ENCODE measurements at regions not wholly inside any gene's neighbourhood (a gene's known extent, or its start where the extent isn't known, plus 50 kb on each side); places are given as distances from the start of the nearest gene placed in this dataset.

GRCh38 chr14:36028665-36029064 lies 147.9 kb downstream of the PTCSC3 start:
- Histone ChIP-seq H3K27ac (no peak overlapping the region), H3K27me3 (ENCODE audit: insufficient read depth, low read depth, severe bottlenecking) (peaks cover 57% of the 10 kb centered on the region), H3K36me3 (no peaks in the 10 kb centered on the region), H3K9me3 (ENCODE audit: severe bottlenecking) (no peaks in the 10 kb centered on the region), H3K4me3 (ENCODE audit: low read depth, low read length) (no peak overlapping the region)
- no peak for TF ChIP-seq CTCF (IDR thresholded peaks at IDR 0.05; ENCODE audit: low read depth, low read length)
- DNase-seq, result no peak

GRCh38 chr14:36028218-36028617 lies 148.3 kb downstream of the PTCSC3 start:
- Histone ChIP-seq H3K4me3 (ENCODE audit: low read depth, low read length) (no peak overlapping the region), H3K27me3 (ENCODE audit: insufficient read depth, low read depth, severe bottlenecking) (peaks cover 61% of the 10 kb centered on the region), H3K36me3 (no peaks in the 10 kb centered on the region), H3K9me3 (ENCODE audit: severe bottlenecking) (no peaks in the 10 kb centered on the region), H3K27ac (no peak overlapping the region)
- peak; percentile 50 for TF ChIP-seq CTCF (IDR thresholded peaks at IDR 0.05; ENCODE audit: low read depth, low read length)
- peak; percentile 37 for DNase-seq

- no peak for DNase-seq
- Histone ChIP-seq H3K36me3 (no peaks in the 10 kb centered on the region), H3K27ac (no peak overlapping the region), H3K27me3 (ENCODE audit: insufficient read depth, low read depth, severe bottlenecking) (peaks cover 65% of the 10 kb centered on the region), H3K9me3 (ENCODE audit: severe bottlenecking) (no peaks in the 10 kb centered on the region), H3K4me3 (ENCODE audit: low read depth, low read length) (no peak overlapping the region)
- no peak for TF ChIP-seq CTCF (IDR thresholded peaks at IDR 0.05; ENCODE audit: low read depth, low read length)
Measured at GRCh38 chr14:36027354-36027753, 149.2 kb downstream of the PTCSC3 start.

GRCh38 chr14:36022765-36023410 lies 153.6 kb downstream of the PTCSC3 start:
- H3K9me3 ChIP-seq (ENCODE audit: severe bottlenecking), result no peaks in the 10 kb centered on the region
- TF ChIP-seq CTCF (IDR thresholded peaks at IDR 0.05; ENCODE audit: low read depth, low read length), result no peak
- H3K36me3 ChIP-seq, result no peaks in the 10 kb centered on the region
- H3K27me3 ChIP-seq (ENCODE audit: insufficient read depth, low read depth, severe bottlenecking), result peaks cover 75% of the 10 kb centered on the region
- H3K4me3 ChIP-seq (ENCODE audit: low read depth, low read length), result no peak overlapping the region
- H3K27ac ChIP-seq, result no peak overlapping the region
- no peak for DNase-seq

GRCh38 chr14:36021591-36022320 lies 154.8 kb downstream of the PTCSC3 start:
- no peak for TF ChIP-seq CTCF (IDR thresholded peaks at IDR 0.05; ENCODE audit: low read depth, low read length)
- Histone ChIP-seq H3K27me3 (ENCODE audit: insufficient read depth, low read depth, severe bottlenecking) (peaks cover 72% of the 10 kb centered on the region), H3K27ac (no peak overlapping the region), H3K36me3 (no peaks in the 10 kb centered on the region), H3K9me3 (ENCODE audit: severe bottlenecking) (no peaks in the 10 kb centered on the region), H3K4me3 (ENCODE audit: low read depth, low read length) (no peak overlapping the region)
- no peak for DNase-seq
